ENCODE measurements at regions not wholly inside any gene's neighbourhood (a gene's known extent, or its start where the extent isn't known, plus 50 kb on each side); places are given as distances from the start of the nearest gene placed in this dataset.

DNA sequence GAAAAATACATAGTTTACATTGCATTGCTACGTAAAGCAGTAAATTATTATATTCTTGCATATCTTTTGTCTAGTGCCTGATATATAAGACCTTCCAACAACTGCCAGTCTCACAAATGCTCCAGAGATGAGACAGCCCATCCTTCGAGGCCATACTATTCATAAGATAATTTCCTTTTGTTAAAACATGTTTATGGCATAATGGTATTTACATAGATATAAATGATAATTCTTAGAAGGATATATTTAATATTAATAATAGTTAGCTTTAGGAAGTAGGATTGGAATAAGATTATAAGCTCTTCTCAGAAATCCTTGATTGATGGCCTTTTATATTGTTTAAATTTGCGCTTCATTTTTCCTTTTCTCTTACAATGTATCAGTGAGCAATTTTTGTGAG, 1410.1 kb upstream of the MIR17HG start:
- TF ChIP-seq CTCF (IDR thresholded peaks at IDR 0.05) (no peak), POLR2A (IDR thresholded peaks at IDR 0.05) (no peak)
